ENCODE measurements at regions not wholly inside any gene's neighbourhood (a gene's known extent, or its start where the extent isn't known, plus 50 kb on each side); places are given as distances from the start of the nearest gene placed in this dataset.
"Not testable (repeated sequence)": the region's sequence is repeated elsewhere in the genome, so short reads cannot be mapped to it uniquely, and the experiment has no call there.

GRCh38 chr7:108627476-108628051 is 57.9 kb downstream of the DNAJB9 start:
- H3K4me1 Mint-ChIP-seq (ENCODE audit: low read depth in 2 of 2) = no peaks in the 10 kb centered on the region
- peaks cover 7 to 12% of the 10 kb centered on the region in 2 donors for H3K27me3 Mint-ChIP-seq
- DNase-seq (ENCODE audit: low spot score) (no peak), ATAC-seq (no peak)
- no peak overlapping the region for H3K4me3 Mint-ChIP-seq
- no peaks in the 10 kb centered on the region for H3K36me3 Mint-ChIP-seq
- H3K9me3 Mint-ChIP-seq = no peaks in the 10 kb centered on the region
- no peak overlapping the region for H3K27ac Mint-ChIP-seq

- Mint-ChIP-seq H3K4me1 (ENCODE audit: low read depth in 2 of 2) (no peaks in the 10 kb centered on the region), H3K4me3 (no peak overlapping the region), H3K36me3 (no peaks in the 10 kb centered on the region), H3K27me3 (peaks cover 12 to 14% of the 10 kb centered on the region in 2 donors), H3K27ac (no peak overlapping the region), H3K9me3 (no peaks in the 10 kb centered on the region)
- DNase-seq (ENCODE audit: low spot score) (no peak), ATAC-seq (no peak)
These were observed 59.0 kb downstream of the DNAJB9 start for GRCh38 chr7:108628678-108629077.

GRCh38 chr7:108629651-108630400 is 60.2 kb downstream of the DNAJB9 start:
- no peak for DNase-seq (ENCODE audit: low spot score)
- Mint-ChIP-seq H3K4me1 (ENCODE audit: low read depth in 2 of 2) (no peaks in the 10 kb centered on the region), H3K27me3 (peaks cover 5 to 7% of the 10 kb centered on the region in 2 donors), H3K27ac (no peak overlapping the region), H3K9me3 (no peaks in the 10 kb centered on the region), H3K36me3 (no peaks in the 10 kb centered on the region), H3K4me3 (no peak overlapping the region)
- ATAC-seq = no peak

DNA sequence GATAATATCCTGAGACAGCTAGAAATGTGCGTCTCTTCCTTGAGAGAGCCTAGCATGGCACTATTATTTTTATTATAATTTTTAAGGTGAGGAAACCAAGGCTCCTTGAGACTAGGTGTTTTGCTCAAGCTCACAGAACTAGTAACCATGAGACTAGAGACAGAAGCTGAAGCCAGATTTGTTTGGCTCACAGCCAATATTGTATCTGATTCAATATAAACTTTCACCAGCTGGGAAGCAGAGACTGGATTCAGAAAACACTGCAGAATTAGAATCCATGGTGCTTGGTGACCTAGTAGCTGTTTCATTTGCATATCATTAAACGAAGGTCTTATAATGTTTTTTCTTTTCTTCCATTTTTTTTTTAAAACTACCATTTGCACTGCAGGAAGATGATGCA is 64.4 kb downstream of the DNAJB9 start:
- Mint-ChIP-seq H3K27ac (no peak overlapping the region), H3K36me3 (no peaks in the 10 kb centered on the region), H3K4me3 (no peak overlapping the region), H3K4me1 (ENCODE audit: low read depth in 2 of 2) (no peaks in the 10 kb centered on the region), H3K27me3 (peaks cover 3 to 7% of the 10 kb centered on the region in 2 donors), H3K9me3 (no peaks in the 10 kb centered on the region)
- no peak for ATAC-seq
- DNase-seq (ENCODE audit: low spot score) = no peak

DNA sequence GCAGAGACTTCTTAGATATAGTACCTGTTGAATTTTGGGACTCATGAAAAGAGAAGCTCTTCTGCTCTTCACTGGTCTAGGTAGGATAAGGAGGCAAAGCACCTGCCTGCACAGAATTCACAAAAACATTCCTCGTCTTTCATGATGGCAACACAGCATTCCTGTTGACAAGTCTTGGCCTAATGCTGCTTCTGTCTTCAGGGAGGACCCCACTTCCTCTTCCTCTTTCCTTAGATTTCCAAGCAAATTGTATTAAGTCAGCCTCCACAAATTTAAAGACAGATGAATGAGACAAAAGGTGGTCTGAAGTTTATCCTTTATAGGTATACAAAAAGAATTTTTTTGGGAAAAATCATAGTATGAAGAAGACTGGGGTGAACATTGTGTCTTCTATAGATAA is 64.9 kb downstream of the DNAJB9 start:
- no peak overlapping the region for H3K4me3 Mint-ChIP-seq
- no peak for DNase-seq (ENCODE audit: low spot score)
- peaks cover 3 to 7% of the 10 kb centered on the region in 2 donors for H3K27me3 Mint-ChIP-seq
- ATAC-seq = no peak
- H3K27ac Mint-ChIP-seq = no peak overlapping the region
- H3K4me1 Mint-ChIP-seq (ENCODE audit: low read depth in 2 of 2) = no peaks in the 10 kb centered on the region
- H3K9me3 Mint-ChIP-seq = no peaks in the 10 kb centered on the region
- H3K36me3 Mint-ChIP-seq = no peaks in the 10 kb centered on the region

GRCh38 chr7:108637049-108637621 is 67.5 kb downstream of the DNAJB9 start:
- Mint-ChIP-seq H3K27ac (no peak overlapping the region), H3K4me3 (no peak overlapping the region), H3K9me3 (no peaks in the 10 kb centered on the region), H3K4me1 (ENCODE audit: low read depth in 2 of 2) (no peaks in the 10 kb centered on the region), H3K27me3 (peaks cover 3 to 7% of the 10 kb centered on the region in 2 donors), H3K36me3 (no peaks in the 10 kb centered on the region)
- DNase-seq (ENCODE audit: low spot score) = no peak
- no peak for ATAC-seq

GRCh38 chr7:108642126-108642525 is 72.5 kb downstream of the DNAJB9 start:
- Mint-ChIP-seq H3K27ac (no peak overlapping the region), H3K4me1 (ENCODE audit: low read depth in 2 of 2) (no peaks in the 10 kb centered on the region), H3K9me3 (no peaks in the 10 kb centered on the region), H3K4me3 (no peak overlapping the region), H3K36me3 (no peaks in the 10 kb centered on the region), H3K27me3 (peaks cover 0 to 14% of the 10 kb centered on the region in 2 donors)
- no peak for ATAC-seq
- no peak for DNase-seq (ENCODE audit: low spot score)

- Mint-ChIP-seq H3K4me3 (no peak overlapping the region), H3K4me1 (ENCODE audit: low read depth in 2 of 2) (no peaks in the 10 kb centered on the region), H3K27me3 (peaks cover 0 to 14% of the 10 kb centered on the region in 2 donors), H3K27ac (no peak overlapping the region), H3K9me3 (no peaks in the 10 kb centered on the region), H3K36me3 (no peaks in the 10 kb centered on the region)
- ATAC-seq (no peak), DNase-seq (ENCODE audit: low spot score) (no peak)
These were observed 73.5 kb downstream of the DNAJB9 start for GRCh38 chr7:108643136-108643535.

DNA sequence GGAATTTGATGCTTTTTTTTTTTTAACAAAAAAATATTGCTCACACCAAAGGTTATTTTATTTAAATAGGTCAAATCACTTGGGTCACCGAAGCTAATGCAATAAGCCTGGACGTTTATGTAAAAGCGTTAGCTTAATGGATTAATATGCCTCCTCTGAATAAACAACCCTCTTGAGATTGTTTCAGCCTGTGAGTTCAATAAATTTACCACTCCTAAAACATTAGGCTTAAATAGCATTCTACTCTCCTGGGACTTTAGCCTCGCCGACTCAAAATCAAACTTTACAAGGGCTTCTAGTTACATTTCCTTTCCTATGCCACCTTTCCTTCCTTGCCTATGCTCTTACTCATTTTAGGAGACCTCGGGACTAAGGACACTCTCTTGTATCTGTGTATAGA is 79.3 kb downstream of the DNAJB9 start:
- ATAC-seq = no peak
- H3K36me3 Mint-ChIP-seq = no peaks in the 10 kb centered on the region

GRCh38 chr7:108650467-108650866 is 80.8 kb downstream of the DNAJB9 start:
- no peaks in the 10 kb centered on the region for H3K9me3 Mint-ChIP-seq
- ATAC-seq = no peak
- H3K36me3 Mint-ChIP-seq = no peaks in the 10 kb centered on the region
- H3K4me3 Mint-ChIP-seq = no peak overlapping the region
- H3K4me1 Mint-ChIP-seq (ENCODE audit: low read depth in 2 of 2) = no peaks in the 10 kb centered on the region
- DNase-seq (ENCODE audit: low spot score) = no peak
- no peak overlapping the region for H3K27ac Mint-ChIP-seq
- peaks cover 0 to 6% of the 10 kb centered on the region in 2 donors for H3K27me3 Mint-ChIP-seq

More for the DNA sequence above, 79.3 kb downstream of the DNAJB9 start:
- DNase-seq (ENCODE audit: low spot score) = no peak
- H3K27ac Mint-ChIP-seq = no peak overlapping the region
- no peak overlapping the region for H3K4me3 Mint-ChIP-seq
- peaks cover 0 to 14% of the 10 kb centered on the region in 2 donors for H3K27me3 Mint-ChIP-seq
- no peaks in the 10 kb centered on the region for H3K4me1 Mint-ChIP-seq (ENCODE audit: low read depth in 2 of 2)
- H3K9me3 Mint-ChIP-seq = no peaks in the 10 kb centered on the region

- Mint-ChIP-seq H3K4me1 (ENCODE audit: low read depth in 2 of 2) (no peaks in the 10 kb centered on the region), H3K4me3 (no peak overlapping the region), H3K9me3 (peaks cover 3% of the 10 kb centered on the region), H3K27me3 (no peaks in the 10 kb centered on the region), H3K36me3 (no peaks in the 10 kb centered on the region), H3K27ac (no peak overlapping the region)
- no peak for ATAC-seq
- DNase-seq (ENCODE audit: low spot score) = no peak
These were observed 83.2 kb downstream of the DNAJB9 start for GRCh38 chr7:108652886-108653285.

GRCh38 chr7:108653526-108653925 is 83.9 kb downstream of the DNAJB9 start:
- ATAC-seq (no peak), DNase-seq (ENCODE audit: low spot score) (no peak)
- H3K36me3 Mint-ChIP-seq = no peaks in the 10 kb centered on the region
- H3K9me3 Mint-ChIP-seq = peaks cover 4% of the 10 kb centered on the region
- no peaks in the 10 kb centered on the region for H3K27me3 Mint-ChIP-seq
- H3K4me3 Mint-ChIP-seq = no peak overlapping the region
- no peaks in the 10 kb centered on the region for H3K4me1 Mint-ChIP-seq (ENCODE audit: low read depth in 2 of 2)
- no peak overlapping the region for H3K27ac Mint-ChIP-seq

GRCh38 chr7:108657140-108657726 is 87.6 kb downstream of the DNAJB9 start:
- not testable (repeated sequence) for ATAC-seq; H3K27ac Mint-ChIP-seq; H3K4me1 Mint-ChIP-seq (ENCODE audit: low read depth in 2 of 2)

DNA sequence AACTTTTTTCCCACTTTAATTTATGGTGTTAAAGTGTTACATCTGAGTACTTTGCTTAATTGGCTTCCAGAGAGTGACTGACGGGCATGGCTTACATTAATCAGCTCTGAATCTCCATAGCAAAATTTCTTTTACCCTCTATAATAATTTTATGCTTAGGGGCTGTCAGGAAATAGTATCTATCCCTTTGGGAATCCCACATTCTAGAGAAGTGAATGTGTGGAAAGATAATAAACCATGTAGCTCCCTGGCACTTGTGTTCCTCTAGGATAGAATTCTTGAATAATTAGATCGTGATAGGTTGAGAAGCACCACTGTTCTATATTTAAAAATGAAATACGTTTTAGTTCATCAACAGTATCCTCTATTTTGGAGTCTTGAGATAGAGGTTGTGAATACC is 89.6 kb downstream of the DNAJB9 start:
- Mint-ChIP-seq H3K9me3 (peaks cover 4% of the 10 kb centered on the region), H3K27ac (no peak overlapping the region), H3K4me3 (no peak overlapping the region), H3K36me3 (no peaks in the 10 kb centered on the region), H3K4me1 (ENCODE audit: low read depth in 2 of 2) (no peaks in the 10 kb centered on the region), H3K27me3 (no peaks in the 10 kb centered on the region)
- ATAC-seq (no peak), DNase-seq (ENCODE audit: low spot score) (no peak)

More at GRCh38 chr7:108657140-108657726, 87.6 kb downstream of the DNAJB9 start:
- not testable (repeated sequence) for H3K9me3 Mint-ChIP-seq; H3K36me3 Mint-ChIP-seq; H3K4me3 Mint-ChIP-seq; DNase-seq (ENCODE audit: low spot score); H3K27me3 Mint-ChIP-seq
